AG08396 (cell line): ENCODE measurements at regions not wholly inside any gene's neighbourhood (a gene's known extent, or its start where the extent isn't known, plus 50 kb on each side); places are given as distances from the start of the nearest gene placed in this dataset.
A peak's percentile ranks its signal among the peaks of the same experiment; 100 is the strongest.

Experiments
- DNase-seq: peaks from one replicate; pipeline ENCODE4 v3.0.0; 2012; ENCODE audit warnings: low spot score, mixed read lengths

DNA sequence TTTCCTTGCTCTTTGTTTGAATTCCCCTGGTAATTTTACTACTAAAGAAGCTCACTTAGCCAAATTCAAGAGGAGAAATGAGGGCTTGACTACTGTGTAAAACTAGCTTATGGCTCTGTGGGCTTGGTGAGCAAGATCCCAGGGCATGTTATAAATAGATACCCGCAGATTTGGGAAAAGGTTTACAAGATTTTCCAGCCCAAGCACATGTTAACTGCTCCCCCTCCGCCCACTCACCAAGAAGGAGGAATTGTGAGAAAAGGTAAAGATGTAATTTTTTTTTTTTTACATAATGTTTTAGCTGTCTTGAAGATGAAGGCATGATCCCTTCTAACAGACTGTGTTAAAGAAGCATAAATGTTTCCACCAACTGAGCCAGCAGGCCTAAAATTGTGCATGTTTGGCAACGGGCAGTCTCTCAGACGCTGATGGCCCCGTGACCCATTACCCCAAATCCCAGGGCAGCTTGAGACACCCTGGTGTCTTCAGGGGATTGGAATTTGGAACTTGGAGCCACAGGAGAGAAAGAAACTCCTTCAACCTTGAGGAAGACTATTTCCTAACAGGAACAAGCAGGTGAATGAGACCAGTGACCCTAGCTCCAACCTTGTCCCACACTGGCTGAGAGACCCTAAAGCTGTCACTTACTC, 429.8 kb upstream of the CELF2 start:
- DNase-seq, result no peak

DNA sequence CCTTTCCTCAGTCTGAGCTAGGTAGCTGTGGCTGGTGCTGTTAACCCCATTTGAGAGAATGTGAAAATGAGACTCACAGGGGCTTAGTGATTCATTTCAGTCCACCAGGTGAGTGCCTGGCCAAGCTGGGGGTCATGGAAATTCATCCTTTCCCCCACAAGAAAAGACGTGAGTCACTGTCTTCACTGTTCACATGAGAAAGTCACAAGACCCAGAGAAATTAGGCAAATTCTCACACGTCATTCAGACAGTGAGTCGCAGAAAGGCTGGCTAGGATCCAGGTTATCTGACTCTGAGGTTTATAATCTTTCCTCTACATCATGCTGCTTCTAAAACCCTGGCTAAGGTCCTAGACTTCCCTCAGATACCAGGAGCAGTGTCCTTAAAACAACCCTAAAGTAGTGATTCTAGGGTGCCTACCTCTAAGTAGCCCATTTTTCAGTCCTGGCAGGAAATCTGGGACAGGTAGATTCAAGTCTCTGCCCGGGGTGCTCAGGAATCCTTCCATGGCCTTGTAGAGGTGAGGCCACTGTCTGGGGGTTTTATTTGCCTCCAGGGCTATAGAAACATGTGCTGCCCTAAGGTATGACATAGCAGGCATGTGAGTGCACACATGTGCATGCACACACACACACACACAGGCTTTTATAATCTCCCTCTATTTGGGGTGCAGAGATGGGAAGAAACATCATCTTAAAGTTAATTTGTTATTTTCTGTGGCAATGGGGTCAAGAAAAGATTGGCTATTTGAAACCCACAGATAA, 427.9 kb upstream of the CELF2 start:
- DNase-seq, result peak; percentile 7

DNA sequence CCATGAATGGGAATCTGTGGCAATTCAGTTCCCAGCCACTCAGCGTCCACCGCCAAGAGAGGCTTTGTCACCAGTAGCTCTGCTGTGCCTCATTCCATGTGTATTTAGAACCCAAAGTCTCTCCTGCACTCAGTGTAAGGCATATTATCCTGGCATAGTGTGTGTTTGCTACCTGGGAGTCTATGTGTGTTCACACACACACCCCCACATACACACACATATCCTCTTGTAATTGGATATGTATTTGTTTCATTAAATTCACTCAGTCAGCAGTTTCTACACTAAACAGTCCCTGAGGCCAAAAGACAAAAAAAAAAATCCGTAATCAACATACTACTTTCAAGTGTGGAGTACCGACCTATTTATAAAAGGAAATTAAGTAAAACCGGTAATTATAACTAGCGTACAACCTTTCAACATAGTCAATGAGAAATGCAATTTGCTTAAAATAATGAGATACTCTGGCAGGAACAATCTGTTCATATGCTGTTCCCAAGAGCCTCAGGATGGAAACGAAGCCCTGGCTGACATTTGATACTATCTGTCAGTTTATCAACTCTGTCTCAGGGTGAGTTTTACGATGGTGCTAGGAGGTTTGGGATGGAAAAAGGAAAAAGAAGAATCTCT, 425.8 kb upstream of the CELF2 start:
- no peak for DNase-seq

DNA sequence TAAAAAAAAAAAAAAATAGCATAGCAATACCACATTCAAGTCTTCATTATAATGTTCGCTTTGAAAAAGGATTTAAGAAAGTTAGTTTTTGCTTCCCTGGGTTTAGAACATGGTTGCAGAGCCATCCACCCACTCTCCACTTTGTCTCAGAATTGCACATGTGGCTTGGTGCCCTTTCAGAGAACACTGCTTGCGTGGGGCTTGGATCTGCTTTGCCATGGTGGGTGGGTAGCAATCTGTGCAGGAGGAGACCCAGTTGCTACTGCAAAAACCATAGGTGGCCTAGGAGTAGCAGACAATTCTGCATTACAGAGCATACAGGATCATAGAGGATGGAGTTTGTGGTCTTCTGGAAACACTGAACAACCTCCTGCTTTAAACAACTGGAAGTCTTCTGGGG, 421.4 kb upstream of the CELF2 start:
- no peak for DNase-seq

DNA sequence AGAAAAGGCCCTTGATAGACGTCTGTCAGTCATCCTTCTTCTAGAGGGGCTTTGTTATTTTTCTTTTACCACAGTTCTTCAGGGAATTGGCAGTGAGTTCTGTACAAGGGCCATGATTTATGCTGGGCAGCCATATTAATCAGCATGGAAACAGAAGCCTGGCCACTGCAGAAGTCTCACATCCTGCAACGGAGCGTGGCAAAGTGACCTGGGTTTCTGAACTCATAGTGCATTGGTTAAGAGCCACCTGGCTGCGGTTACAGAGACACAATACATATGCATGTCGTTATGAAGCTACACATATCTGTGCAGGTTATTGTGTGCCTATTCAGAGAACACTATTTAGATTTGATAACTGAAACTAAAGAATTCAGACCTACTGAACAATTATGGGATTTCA, 419.4 kb upstream of the CELF2 start:
- no peak for DNase-seq

DNA sequence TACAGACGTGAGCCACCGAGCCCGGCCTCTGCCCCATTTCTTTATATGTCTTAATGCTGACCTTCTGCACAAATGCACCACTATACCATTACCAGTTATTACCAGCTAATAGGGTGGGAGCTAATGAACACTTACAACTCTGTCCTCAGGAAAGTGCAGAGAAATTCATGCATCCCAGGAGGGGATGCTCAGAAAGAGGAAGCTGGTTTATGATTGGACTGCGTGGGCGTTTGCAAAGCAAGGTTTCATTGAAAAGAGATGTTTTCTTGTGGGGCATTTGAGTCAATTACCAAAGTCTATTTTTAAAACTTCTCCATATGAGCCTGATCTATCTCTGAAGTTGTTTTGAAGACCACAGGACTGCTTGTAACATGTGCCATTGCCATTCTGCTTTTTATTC, 417.7 kb upstream of the CELF2 start:
- DNase-seq, result no peak

DNA sequence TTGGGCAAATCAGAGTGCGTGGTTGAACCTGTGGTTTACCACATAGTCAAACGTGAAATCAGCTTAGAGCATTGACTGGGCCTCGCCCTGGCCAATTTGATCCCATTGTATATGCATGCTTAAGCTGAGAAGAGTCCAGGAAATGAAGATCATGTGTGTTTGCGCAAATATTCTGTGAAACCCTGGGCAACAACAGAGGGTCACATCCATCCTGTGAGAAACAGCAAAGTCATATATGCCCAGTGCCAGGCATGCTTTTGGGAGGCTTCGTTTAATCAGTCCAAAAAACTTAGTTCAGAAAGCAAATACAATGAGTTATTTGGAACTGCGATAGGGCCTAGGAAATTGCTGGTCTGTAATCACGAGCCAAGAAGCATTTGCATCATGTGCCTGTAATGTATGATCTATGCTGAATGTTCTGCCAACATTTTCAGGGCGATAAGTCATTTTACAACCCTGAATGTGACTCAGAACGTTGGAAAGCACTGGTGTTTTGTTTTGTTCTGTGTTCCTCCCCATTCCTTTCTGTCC, 412.1 kb upstream of the CELF2 start:
- DNase-seq, result peak; percentile 29

DNA sequence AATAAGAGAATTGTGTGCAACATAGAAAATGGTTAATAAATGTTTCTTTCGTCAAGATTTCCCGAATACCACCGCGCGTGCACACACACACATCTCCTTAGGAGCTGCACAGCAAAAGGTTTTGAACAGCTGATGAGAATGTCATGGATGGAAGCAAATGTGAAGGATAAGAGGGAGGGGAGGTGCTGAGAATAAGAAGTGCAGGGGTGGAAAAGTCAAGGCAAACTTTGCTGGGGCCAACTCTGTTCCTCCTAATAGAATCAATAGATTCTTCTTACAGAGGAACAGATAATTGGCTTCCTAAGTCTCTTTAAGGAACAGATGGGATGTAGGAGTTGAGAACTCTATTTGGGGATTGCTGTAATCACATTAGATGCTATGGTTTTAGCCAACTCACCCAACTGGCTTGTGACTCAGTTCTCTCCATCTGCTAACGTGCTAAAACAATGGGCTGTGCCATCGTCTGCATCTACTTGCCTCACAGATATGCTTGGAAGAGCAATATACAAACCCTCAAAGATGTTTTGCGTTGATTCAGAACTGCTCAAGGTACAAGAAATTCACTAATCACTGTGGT, 408.2 kb upstream of the CELF2 start:
- no peak for DNase-seq

DNA sequence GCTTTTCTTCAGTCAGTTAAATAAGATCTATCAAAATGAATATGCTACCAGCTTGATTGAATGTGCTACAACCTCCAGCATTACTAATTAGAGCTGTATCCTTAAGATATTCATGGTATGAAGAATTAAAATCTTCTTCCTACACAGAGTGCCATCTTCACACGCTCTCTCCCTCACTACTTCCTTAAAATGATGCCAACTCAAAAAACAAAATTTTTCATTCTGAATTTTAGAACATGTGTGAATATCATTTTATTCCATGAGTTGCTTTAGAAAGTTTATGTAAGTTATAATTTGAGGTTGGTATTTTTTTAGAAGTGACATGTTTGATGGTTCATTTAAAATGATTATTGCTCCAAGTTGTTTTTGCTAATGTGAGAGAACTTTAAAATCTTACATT, 407.5 kb upstream of the CELF2 start:
- no peak for DNase-seq

DNA sequence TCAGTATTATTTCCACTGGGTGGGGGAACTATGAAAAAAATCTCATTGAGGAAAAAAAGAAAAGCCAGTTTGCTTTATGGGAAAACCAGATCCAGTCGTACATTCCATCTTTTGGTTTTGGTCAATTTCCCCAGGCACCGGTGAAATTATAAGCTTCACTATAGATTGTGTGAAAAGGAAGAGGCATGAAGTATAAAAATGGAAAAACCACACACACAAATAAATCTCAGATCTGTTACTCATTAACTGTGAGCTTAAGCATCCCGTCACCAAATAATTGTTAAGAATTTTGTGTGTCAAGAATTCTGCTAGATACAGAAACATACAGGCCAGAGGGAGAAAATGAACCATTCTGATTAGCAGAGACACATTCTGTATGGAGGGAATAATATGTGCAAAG, 405.5 kb upstream of the CELF2 start:
- DNase-seq, result no peak

DNA sequence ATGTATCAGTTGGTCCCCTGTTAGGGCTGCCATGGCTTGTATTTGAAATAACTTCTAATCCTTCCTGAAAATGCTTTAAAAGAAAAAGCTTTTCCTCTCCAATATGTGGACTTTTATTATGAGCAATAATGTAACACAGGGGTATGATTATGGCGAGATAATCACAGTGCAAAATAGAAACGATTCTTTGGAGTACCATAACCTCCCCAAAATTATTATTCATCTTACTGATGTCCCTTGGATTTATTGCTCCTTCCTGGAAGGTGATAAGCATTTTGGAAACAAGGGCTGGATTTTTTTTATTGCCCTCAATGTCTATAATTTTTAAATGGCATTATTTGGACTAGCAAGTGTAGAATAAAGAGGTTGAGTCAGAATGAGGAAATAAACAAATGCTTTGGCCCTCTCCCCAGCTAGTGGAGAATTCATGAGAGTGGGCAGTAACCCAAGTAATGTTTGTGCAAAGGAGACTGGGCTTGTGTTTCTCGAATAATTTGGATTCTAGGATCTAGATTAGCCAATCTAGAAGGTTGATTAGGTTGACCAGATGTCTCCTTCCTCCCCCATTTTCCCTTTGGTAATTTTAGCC, 403.9 kb upstream of the CELF2 start:
- DNase-seq, result no peak

DNA sequence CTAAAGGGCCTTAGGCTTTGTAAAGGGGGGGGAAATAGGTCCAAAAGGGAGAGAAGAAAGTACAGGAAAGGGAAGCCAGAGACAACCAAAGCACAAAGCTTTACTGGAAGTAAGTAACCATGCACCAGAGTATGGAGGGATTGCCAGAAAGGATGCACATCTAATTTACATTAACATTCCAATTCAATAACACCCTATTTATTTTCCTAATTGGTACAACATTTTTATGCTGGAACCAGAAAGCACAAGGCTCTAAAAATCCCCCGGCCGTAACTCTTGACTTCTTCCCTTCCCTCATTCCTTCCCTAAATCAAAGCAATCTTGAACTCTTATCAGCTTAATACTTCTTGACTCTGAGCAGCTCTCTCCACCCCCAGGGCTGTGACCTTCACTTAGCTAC, 400.0 kb upstream of the CELF2 start:
- DNase-seq, result no peak

DNA sequence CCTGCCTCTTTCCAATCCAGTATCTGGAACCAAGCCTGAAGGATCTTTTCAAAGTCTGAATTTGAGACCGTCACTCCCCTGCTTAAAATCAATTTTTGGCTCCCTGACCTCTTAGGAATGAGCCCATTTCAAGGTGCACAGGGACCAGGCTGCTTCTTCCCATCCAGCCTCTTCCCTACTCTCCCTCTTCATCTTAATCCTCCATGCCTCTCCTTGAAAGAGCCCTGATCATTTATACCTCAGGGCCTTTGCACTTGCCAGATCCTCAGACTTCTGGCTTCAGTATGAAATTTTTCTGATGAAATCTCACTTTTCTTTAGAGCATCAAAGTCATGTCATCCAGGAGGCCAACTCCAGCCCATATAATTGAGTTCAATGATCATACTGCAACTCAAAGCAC, 399.5 kb upstream of the CELF2 start:
- no peak for DNase-seq

DNA sequence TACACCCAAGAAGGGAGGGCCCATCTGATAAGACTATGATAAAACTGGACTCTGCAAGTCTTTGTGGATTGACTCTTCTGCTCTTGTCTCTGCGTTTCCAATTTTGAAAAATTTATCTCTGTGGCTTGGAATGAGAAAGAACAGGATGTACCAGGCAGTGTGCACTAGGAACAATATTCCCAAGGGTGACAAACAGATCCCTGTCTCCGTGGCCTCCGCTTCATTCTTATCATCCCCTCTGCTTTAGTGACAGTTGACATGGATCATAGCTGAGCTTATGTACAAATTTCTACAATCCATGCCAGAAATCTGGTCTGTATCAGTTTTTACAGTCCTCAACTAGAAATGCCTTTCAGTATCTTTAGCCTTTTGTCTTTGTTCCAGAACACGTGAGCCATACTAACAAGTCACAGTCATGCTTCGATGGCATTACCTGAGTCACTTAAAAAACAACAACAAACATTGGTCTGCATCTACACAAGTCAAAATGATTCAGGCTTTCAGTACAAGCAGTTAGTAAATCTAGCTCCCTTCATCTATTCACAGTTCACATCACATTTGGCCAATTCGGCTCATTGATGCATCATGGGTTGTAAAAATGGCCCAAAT, 393.6 kb upstream of the CELF2 start:
- no peak for DNase-seq

DNA sequence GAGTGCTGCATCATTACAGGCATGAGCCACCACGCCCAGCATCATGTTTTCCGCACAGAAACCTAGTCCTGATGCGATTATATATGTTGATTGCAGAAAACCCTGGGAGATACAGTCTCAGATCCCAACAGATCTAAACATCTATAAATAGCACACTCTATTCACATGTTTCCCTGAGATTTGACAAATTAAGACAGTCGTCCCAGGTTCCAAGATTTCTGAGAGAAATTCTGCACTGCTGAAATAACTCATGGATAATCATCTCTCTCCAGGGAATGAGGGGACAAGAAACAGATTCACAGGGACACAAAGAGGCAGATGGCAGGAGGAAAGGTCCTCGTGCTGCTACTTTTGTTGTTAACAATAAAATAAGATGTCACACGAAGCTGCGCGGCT, 393.1 kb upstream of the CELF2 start:
- no peak for DNase-seq

DNA sequence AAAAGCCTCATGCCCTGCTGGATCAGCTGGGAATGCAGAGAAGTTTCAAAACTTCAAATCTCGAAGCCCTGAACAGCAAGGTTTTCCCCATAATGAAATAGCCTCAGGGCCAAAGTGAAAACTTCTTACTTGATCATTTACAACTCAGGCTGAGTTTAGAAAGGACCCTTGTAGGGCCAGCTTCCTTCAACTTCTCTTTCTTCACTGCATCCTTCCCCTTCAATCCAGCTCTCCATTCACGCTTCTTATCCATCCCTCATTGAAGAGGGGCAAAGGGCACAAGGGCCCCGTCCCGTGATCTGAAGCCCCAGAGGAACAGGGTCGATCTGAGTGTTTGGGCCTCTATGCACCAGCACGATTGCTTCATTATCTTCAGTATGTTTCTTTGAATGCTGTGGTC, 392.2 kb upstream of the CELF2 start:
- DNase-seq, result no peak

DNA sequence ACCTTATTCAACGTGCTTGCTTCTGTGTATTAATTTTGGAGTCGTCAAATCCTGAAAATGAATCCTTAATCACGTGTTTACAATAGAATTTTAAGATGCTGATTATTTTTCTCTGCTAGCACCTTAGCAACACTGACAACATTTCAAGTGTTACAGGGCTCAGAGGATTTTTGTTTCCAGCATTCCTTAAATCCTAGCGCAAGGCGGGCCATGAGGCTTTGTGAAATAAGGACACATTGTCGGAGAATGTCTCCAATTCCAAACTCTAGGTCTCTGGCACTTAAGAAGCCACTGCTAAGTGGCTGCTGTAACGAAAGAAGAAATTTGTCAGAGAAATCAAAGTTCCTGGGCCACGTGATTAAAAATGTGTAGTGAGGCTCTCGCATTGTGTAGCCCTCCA, 390.9 kb upstream of the CELF2 start:
- no peak for DNase-seq

DNA sequence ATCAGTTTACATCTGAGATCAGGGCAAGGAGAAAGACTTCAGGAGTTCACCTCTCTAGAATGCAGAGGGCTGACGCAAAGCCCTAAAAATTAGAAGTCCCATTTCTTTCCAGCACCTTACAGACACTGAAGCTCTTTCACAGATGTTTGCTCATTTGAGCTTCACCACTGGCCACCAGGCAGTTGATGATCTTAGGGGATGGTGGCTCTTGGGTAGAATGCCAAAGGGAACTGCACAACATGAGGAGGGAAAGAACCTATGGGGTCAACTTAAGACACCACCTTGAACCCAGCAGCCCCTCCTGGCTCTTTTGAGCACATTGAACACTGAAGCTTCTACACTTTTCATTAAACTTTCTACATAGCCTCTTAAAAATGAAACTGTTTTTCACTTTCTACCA, 390.3 kb upstream of the CELF2 start:
- DNase-seq, result no peak

DNA sequence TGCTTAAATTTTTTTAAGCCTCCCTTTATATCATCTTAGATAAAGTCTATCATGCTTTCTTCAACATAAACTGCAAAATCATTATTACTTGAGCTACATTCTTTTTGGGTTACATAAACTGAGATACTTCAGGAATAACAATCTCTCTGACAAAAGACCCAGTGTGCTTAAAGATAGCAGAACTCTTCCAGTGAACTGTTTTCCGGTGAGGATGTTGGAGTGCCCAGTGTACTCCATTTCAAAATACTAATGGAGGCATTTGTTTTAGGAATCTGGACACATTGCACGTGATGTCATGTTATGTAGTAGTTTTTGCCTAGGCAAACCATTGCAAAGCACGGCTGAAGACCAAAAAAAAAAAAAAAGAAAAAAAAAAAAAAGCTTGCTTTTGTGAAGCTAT, 388.2 kb upstream of the CELF2 start:
- no peak for DNase-seq

DNA sequence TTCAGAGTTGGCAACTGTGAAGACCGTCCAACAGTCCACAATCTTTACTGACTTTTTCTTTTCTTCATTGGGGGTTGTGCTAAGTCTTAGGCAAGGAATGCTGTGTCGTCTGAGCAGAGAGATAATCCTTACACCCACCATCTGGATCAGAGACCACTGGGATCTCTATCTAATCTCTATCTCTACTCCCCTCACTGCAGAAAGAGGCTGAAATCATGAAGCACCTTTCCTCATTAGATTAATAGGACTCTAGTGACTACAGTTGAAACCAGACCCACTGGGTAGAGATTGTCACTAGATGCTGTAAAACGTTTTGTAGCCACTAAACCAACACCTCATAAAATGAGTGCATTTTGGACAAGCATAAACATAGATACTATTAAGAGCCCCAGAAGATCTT, 387.4 kb upstream of the CELF2 start:
- no peak for DNase-seq

DNA sequence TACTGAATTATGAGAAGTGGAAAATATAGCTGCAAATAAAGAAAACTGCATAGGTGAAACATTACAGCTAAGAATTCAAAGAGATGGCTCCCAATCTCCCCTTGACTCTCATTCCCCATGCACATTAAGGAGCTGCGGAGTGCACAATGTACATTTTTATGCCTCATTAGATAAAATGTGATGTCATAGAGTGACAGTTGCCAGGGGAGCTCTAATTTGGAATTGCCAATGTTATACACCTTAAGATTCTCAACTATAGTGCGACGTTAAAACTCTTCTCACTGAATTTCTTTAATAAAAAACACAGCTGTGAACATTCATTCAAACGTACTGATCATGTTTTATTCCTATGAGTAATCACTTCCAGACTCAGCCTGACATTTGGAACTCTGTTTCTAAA, 386.9 kb upstream of the CELF2 start:
- DNase-seq, result no peak

DNA sequence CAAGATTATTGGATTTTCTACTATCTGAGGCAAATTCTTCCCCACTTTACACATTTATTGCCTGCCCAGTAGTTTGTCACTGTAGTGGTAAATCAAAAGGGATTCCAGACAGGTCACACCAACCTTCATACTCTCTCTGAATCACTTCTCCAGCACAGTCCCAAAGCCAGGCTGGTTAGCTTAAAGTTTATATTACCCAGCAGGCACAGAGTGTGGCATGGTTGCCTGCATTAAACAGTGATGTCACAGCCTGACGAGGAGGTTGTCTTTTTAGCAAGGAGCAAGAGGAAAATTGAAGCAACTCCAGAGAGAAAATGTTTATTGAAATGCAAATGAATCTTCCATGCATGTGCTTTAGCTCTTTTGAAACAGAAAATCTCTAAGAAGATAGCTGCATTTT, 375.5 kb upstream of the CELF2 start:
- no peak for DNase-seq
